ENCODE measurements at regions not wholly inside any gene's neighbourhood (a gene's known extent, or its start where the extent isn't known, plus 50 kb on each side); places are given as distances from the start of the nearest gene placed in this dataset.

- DNase-seq (ENCODE audit: low read depth, low spot score), result no peak
- no peak for FAIRE-seq
- dilution Hi-C loops (cut with MboI; ENCODE audit: extremely low pct_ligation_motif_present, low sequenced_read_pairs) (no loop called here), intact Hi-C loops (cut with micrococcal nuclease) (no loop called here)
- no peaks in the 10 kb centered on the region for H3K27me3 ChIP-seq (ENCODE audit: control insufficient read depth in 2 of 2, insufficient read depth in 2 of 2, low read length in 2 of 2)
- no peaks in the 10 kb centered on the region for H3K9me3 ChIP-seq (replicated peaks; ENCODE audit: control insufficient read depth, insufficient read depth, low read length)
- no peak overlapping the region for H3K4me3 ChIP-seq (replicated peaks in 1 of 3; ENCODE audit: insufficient read depth in 1 of 3, low read depth in 1 of 3, low read length in 3 of 3)
- TF ChIP-seq JUN (IDR thresholded peaks at IDR 0.05; ENCODE audit: borderline replicate concordance, insufficient read depth, insufficient read length, low read depth), result no peak
- TF ChIP-seq CTCF (IDR thresholded peaks at IDR 0.05; ENCODE audit: extremely low read depth in 1 of 2, insufficient read depth in 1 of 2, low read depth in 1 of 2, low read length in 2 of 2), result no peak
- TF ChIP-seq POLR2AphosphoS5 (IDR thresholded peaks at IDR 0.05; ENCODE audit: insufficient read depth, low read depth, low read length), result no peak
- TF ChIP-seq MYC (IDR thresholded peaks at IDR 0.05; ENCODE audit: low read depth, low read length), result no peak
- TF ChIP-seq GATA2 (IDR thresholded peaks at IDR 0.05; ENCODE audit: insufficient read depth, insufficient read length, low read depth, low read length), result no peak
- no peak overlapping the region for H3K9ac ChIP-seq (replicated peaks; ENCODE audit: extremely low read depth, insufficient read depth, low read length)
- no TSS peak for BruUV-seq (replicated peaks)
- H2AFZ ChIP-seq (ENCODE audit: low read depth, low read length), result no peak overlapping the region
- H3K4me1 ChIP-seq (ENCODE audit: control insufficient read depth, extremely low read depth, insufficient read depth, low read length), result no peaks in the 10 kb centered on the region
- CTCF ChIA-PET, result no interaction called here
- POLR2A ChIA-PET, result no interaction called here
- no peaks in the 10 kb centered on the region for H4K20me1 ChIP-seq (replicated peaks; ENCODE audit: control insufficient read depth, extremely low read depth, insufficient read depth, low read length)
- H3K4me2 ChIP-seq (ENCODE audit: insufficient read depth, low read length), result no peak overlapping the region
- H3K36me3 ChIP-seq (ENCODE audit: control insufficient read depth in 2 of 2, extremely low read depth in 1 of 2, insufficient read depth in 2 of 2, low read length in 2 of 2), result no peaks in the 10 kb centered on the region
- no peak overlapping the region for H3K27ac ChIP-seq (ENCODE audit: insufficient read depth, low read depth, low read length)
- no peaks in the 10 kb centered on the region for H3K79me2 ChIP-seq (ENCODE audit: control insufficient read depth, insufficient read depth, low read length)
- no peaks in the 10 kb centered on the region for H3K9me1 ChIP-seq (replicated peaks; ENCODE audit: control insufficient read depth, extremely low read depth, insufficient read depth, low read length)
Observed at GRCh38 chr12:3431686-3432085, 59.3 kb upstream of the PRMT8 start.

- H3K4me3 ChIP-seq (replicated peaks in 1 of 3; ENCODE audit: insufficient read depth in 1 of 3, low read depth in 1 of 3, low read length in 3 of 3), result no peak overlapping the region
- FAIRE-seq, result no peak
- POLR2A ChIA-PET, result no interaction called here
Observed at GRCh38 chr12:3432176-3432742, 58.7 kb upstream of the PRMT8 start.

More at GRCh38 chr12:3432176-3432742, 58.7 kb upstream of the PRMT8 start:
- Histone ChIP-seq H3K79me2 (ENCODE audit: control insufficient read depth, insufficient read depth, low read length) (no peaks in the 10 kb centered on the region), H3K9me1 (replicated peaks; ENCODE audit: control insufficient read depth, extremely low read depth, insufficient read depth, low read length) (no peaks in the 10 kb centered on the region), H3K9ac (replicated peaks; ENCODE audit: extremely low read depth, insufficient read depth, low read length) (no peak overlapping the region), H3K27ac (ENCODE audit: insufficient read depth, low read depth, low read length) (no peak overlapping the region), H3K4me2 (ENCODE audit: insufficient read depth, low read length) (no peak overlapping the region), H3K36me3 (ENCODE audit: control insufficient read depth in 2 of 2, extremely low read depth in 1 of 2, insufficient read depth in 2 of 2, low read length in 2 of 2) (no peaks in the 10 kb centered on the region), H3K4me1 (ENCODE audit: control insufficient read depth, extremely low read depth, insufficient read depth, low read length) (no peaks in the 10 kb centered on the region), H3K9me3 (replicated peaks; ENCODE audit: control insufficient read depth, insufficient read depth, low read length) (no peaks in the 10 kb centered on the region), H2AFZ (ENCODE audit: low read depth, low read length) (no peak overlapping the region), H4K20me1 (replicated peaks; ENCODE audit: control insufficient read depth, extremely low read depth, insufficient read depth, low read length) (no peaks in the 10 kb centered on the region), H3K27me3 (ENCODE audit: control insufficient read depth in 2 of 2, insufficient read depth in 2 of 2, low read length in 2 of 2) (no peaks in the 10 kb centered on the region)
- dilution Hi-C loops (cut with MboI; ENCODE audit: extremely low pct_ligation_motif_present, low sequenced_read_pairs), result no loop called here
- intact Hi-C loops (cut with micrococcal nuclease), result no loop called here
- CTCF ChIA-PET, result no interaction called here
- no TSS peak for BruUV-seq (replicated peaks)
- no peak for TF ChIP-seq POLR2AphosphoS5 (IDR thresholded peaks at IDR 0.05; ENCODE audit: insufficient read depth, low read depth, low read length)
- TF ChIP-seq GATA2 (IDR thresholded peaks at IDR 0.05; ENCODE audit: insufficient read depth, insufficient read length, low read depth, low read length), result no peak
- DNase-seq (ENCODE audit: low read depth, low spot score), result no peak
